ENCODE measurements at regions not wholly inside any gene's neighbourhood (a gene's known extent, or its start where the extent isn't known, plus 50 kb on each side); places are given as distances from the start of the nearest gene placed in this dataset.
"Not testable (repeated sequence)": the region's sequence is repeated elsewhere in the genome, so short reads cannot be mapped to it uniquely, and the experiment has no call there.

DNA sequence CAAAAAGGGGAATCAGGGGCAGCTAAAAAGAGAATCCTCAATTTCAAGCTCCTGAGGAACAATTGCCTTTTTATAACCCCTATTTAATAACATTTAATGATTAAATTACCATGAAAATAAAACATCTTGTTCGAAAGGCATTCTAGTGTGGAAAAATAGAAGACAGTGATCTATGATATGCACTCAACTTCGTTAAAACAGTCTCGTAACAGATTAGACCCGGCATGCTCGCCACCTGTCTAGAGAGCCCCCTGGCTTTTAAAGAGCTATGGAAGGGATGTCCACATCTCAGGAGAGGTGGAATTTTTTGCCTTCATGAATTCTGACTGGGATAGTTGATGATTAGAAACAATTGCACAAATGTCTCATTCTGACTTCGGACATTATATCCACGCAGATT lies 153.7 kb upstream of the MDFIC2 start:
- DNase-seq, result no peak

DNA sequence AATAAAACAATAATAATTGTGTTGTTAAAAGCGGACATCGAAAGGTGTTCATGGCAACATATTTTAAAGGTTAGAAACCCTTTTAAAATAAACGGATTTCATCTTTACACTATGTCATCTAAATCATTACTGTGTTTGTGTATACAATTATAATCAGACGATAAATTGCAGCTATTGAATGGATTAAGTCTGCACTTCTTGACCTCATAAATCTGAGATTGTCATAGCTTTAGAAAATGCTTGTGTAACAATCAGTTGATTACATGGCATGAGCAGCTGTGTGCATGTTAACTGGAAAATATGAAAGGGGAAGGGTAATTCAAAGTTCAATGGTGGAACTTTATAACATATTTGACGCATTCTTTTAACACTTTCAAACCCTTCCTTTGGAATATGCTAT lies 152.4 kb upstream of the MDFIC2 start:
- DNase-seq, result no peak

DNA sequence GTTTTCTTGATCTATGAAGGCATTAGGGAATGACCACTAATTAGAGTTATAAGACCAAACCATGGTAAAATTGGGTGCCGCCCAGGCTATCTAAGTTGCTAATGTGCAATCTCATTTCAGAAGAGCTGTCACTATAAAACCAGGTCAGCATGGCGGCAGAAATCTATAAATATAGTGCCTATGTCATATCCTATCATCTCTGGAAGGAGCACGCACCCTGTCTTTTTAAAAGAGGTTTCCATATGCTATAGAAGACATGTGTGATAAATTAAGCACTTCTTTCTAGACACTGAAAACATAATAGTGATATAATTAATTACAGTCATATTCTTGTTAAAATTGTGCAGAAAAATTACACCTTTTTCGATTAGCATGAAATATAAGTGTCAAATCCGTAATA lies 152.0 kb upstream of the MDFIC2 start:
- no peak for DNase-seq

DNA sequence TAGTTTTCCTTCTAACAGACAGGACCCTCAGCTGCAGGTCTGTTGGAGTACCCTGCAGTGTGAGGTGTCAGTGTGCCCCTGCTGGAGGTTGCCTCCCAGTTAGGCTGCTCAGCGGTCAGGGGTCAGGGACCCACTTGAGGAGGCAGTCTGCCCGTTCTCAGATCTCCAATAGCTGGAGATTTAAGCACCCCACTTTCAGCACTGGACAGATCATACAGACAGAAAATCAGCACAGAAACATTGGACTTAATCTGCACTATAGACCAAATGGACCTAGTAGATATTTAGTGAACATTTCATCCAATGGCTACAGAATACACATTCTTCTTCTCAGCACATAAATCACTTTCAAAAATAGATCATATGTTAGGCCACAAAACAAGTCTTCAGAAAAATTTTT lies 137.8 kb upstream of the MDFIC2 start:
- DNase-seq, result not testable (repeated sequence)

- DNase-seq, result not testable (repeated sequence)
Measured at GRCh38 chr3:70435422-70435821, 123.0 kb upstream of the MDFIC2 start.

GRCh38 chr3:70433091-70433490 lies 120.7 kb upstream of the MDFIC2 start:
- DNase-seq, result no peak

DNA sequence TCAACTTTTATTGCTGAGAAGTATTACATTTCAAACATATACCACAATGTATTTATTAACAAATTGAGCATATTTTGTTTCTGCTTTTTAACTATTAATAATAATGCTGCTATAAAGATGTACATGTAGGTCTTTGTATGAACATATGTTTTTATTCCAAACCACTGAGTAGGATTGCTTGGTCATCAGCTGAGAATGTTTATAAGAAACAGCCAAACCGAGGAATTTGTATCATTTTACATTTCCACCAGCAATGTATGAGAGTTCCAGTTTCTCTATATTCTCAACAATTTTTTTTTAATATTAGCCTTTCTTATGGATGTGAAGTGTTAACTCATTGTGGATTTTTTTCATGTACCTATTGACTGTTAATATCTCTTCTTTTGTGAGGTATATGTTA lies 119.5 kb upstream of the MDFIC2 start:
- DNase-seq, result no peak

DNA sequence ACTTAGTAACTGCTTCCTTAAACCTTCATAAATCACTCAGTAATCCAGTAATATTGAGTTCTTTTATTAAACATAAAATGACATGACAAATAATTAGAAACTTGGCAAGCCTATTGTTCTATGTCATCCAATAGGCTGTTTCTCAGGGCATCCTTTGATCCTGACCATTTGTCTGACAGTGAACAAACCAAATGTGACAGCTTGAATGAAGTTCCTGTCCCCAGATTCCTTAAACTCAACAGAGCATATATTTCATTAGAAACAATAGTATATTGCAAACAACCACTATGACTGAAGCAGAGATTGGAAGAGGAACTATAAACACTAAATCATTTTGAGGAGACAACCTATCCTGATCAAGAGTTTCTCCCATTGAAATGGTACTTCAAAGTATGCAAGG lies 113.6 kb upstream of the MDFIC2 start:
- no peak for DNase-seq

- no peak for DNase-seq
Measured at GRCh38 chr3:70421506-70421905, 109.1 kb upstream of the MDFIC2 start.

- no peak for DNase-seq
Measured at GRCh38 chr3:70409018-70409417, 96.6 kb upstream of the MDFIC2 start.

- DNase-seq, result no peak
Measured at GRCh38 chr3:70400194-70400593, 87.8 kb upstream of the MDFIC2 start.

DNA sequence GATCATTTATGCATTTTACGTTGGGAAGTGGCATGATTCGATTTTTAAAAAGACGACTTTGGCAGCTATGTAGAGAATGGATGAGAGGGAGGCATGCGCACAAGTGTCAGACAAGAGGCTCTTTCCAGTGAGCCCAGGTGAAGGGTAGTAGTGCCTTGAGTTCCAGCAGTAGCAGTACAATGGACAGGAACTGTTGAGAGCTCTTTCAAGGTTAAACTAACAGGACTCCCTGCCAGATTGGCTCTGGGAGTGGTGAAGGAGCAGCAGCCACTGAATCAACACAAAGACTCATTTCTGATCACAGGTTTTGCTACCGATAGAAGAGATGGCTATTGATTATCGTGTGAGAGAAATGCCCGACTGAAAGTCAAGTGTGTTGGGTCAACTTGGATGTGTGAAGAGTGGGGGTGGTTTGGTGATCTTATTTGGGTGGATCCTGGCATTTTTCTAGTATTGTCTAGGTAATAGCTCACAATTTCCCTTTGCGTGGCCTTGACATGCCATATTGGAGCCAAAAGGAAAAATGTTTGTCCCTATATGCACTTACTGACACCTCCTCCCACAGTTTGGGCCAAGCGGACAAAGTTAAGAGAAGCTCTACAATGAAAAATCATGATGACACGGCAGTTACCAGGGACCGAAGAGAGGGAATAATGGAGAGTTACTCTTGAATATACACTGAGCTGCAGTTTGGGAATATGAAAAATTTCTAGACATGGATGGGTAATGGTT lies 81.6 kb upstream of the MDFIC2 start:
- DNase-seq, result no peak

GRCh38 chr3:70392227-70392626 lies 79.8 kb upstream of the MDFIC2 start:
- DNase-seq, result no peak

DNA sequence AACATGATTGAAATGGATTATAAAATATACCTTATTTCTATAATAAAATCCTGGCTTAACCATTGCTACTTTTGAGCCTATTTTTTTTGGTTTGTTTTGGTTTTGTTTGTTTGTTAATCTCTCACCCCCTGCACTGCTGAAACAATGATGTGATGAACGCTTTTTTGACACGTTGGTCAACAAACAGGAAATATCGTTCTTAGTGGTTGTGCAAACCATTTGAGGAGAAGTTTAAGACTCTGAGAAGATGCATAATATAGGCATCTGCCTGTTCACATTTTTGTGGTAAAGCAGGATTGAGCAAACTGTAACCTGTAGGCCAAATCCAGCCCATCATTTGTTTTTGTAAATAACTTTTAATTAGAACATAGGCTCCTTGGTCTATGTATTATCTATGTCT lies 75.5 kb upstream of the MDFIC2 start:
- DNase-seq, result no peak

DNA sequence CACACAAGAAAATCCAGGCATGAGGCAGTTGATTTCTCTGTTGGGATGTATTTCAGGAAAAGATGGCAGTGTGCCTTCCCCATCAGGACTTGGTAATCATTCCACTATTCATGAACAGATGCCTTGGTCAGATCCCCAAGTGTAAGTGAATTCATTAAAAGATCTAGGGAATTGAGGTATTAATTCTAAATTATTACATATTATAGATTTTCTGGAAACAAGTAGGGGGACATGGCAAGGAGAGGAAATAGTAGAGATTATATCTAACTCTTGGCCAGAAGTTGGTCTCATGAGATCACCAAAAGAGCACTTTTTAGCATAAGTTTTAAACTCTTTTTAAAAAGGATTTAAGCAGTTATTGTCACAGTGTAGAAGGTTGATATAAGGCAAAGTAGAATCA lies 74.4 kb upstream of the MDFIC2 start:
- no peak for DNase-seq

GRCh38 chr3:70386043-70386442 lies 73.6 kb upstream of the MDFIC2 start:
- no peak for DNase-seq

DNA sequence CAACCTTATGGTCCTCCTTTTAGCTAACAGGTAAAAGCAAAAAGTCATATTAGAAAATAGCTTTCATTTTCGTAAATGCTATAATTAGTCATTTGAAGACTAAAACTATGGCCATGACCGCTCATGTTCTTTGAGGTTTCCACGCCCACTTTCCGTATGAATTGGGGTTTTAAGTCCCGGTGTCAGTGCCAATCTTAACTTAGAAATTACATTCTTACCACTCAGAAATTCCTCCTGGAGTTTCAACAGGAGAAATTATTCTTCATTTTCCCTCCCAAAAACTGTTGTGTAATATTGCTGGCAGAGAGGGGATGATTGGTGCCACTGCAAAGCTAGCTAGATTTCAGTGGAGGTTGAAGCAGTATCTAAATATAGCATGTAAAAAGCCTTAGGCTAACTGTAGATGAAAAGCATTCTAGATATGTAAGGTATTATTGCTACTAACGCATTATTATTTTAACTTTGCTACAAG lies 71.0 kb upstream of the MDFIC2 start:
- DNase-seq, result no peak

DNA sequence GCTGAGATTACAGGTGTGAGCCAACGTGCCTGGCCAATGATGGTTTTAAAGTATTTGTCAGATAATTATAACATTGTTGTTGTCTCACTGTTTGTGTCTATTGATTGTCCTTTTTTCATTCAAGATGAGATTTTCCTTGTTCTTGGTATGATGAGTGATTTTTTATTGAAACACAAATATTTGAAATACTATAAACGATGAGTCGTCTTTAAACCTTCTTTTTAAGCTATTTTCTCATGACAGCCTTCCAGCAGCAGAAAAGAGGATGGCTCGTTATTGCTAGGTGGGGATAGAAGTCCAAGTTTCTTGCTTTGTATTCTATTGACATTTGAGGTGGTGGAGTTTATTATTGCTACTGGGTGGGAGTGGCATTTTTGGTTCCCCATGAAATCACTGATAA lies 61.7 kb upstream of the MDFIC2 start:
- no peak for DNase-seq
